Tibial nerve (tissue), 4 donors: ENCODE measurements at regions not wholly inside any gene's neighbourhood (a gene's known extent, or its start where the extent isn't known, plus 50 kb on each side); places are given as distances from the start of the nearest gene placed in this dataset.
"Not testable (repeated sequence)": the region's sequence is repeated elsewhere in the genome, so short reads cannot be mapped to it uniquely, and the experiment has no call there.

Source experiments
- DNase-seq, 2 donors: peaks; one replicate each; pipeline ENCODE4 v3.0.0-alpha.2; 2019; ENCODE audit warnings: low spot score in 2 of 2
- H3K27ac ChIP-seq, 4 donors: fragments of 200-600 bp; sonication (generic) in 3 of 4; one replicate each; pipeline ENCODE4 v1.5.1; 2017 to 2019; ENCODE audit warnings: mild to moderate bottlenecking in 1 of 4
- H3K27me3 ChIP-seq, 2 donors: fragments of 200-600 bp; sonication (generic) in 1 of 2; one replicate each; pipeline versions ENCODE4 v1.5.1 to v1.6.0; 2017 to 2019
- H3K36me3 ChIP-seq, 3 donors: fragments of 200-600 bp; sonication (generic); one replicate each; pipeline ENCODE4 v1.5.1; 2018 to 2019
- H3K4me1 ChIP-seq, 4 donors: fragments of 200-600 bp; sonication (generic) in 3 of 4; one replicate each; pipeline ENCODE4 v1.5.1; 2017 to 2019
- H3K4me3 ChIP-seq, 4 donors: fragments of 200-600 bp; sonication (generic) in 3 of 4; one replicate each; pipeline ENCODE4 v1.5.1; 2017 to 2019; ENCODE audit warnings: mild to moderate bottlenecking in 1 of 4, moderate library complexity in 1 of 4
- H3K9me3 ChIP-seq, 4 donors: fragments of 200-600 bp; sonication (generic) in 3 of 4; one replicate each; pipeline ENCODE4 v1.5.1; 2017 to 2019
- EP300 ChIP-seq, 2 donors: sonication (generic); formaldehyde crosslinking; IDR thresholded peaks; one replicate each; pipeline ENCODE4 v1.6.1; 2017; ENCODE audit warnings: antibody characterized with exemption in 2 of 2, mild to moderate bottlenecking in 1 of 2
- POLR2A ChIP-seq, 2 donors: fragments of 450-650 bp; IDR thresholded peaks; one replicate each; pipeline ENCODE4 v1.6.1; 2017; ENCODE audit warnings: antibody characterized with exemption in 2 of 2, mild to moderate bottlenecking in 2 of 2, moderate library complexity in 2 of 2
- WGBS, 2 donors: methylation state at CpG; one replicate each; pipeline ENCODE4 v1.1.5; 2018; 5-methylcytosine and 5-hydroxymethylcytosine counted together
- TF ChIP-seq, protein P1 (sequence below), 5 experiments: fragments of 200-600 bp in 3 of 5; fragments of 450-650 bp in 2 of 5; sonication (generic) in 3 of 5; IDR thresholded peaks; one replicate each; pipeline ENCODE4 v1.5.1; 2016 to 2019; ENCODE audit warnings: antibody characterized with exemption in 5 of 5, mild to moderate bottlenecking in 3 of 5, moderate library complexity in 2 of 5

DNA sequence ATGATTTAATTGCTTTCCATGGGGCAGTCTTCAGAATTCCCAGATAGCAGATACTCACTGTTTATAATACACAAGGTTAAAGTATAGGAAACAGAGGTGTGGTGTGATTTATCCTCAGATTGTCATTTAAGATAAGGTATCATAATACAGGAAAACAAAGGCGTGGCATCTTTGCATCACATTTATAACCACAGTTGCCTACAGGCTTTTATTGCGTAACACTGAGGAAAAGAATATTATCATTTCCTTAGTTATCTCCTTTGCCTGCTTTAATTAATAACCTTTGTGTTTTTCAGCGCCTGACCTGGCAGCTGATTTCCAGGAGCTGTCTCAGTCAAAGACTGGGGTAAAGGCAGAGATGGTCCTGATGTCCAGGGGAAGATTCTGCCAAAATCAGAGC, 68.8 kb downstream of the SSX7 start:
- DNase-seq: no peak
- Histone ChIP-seq H3K36me3 (no peaks in the 10 kb centered on the region), H3K27ac (no peak overlapping the region), H3K4me3 (no peak overlapping the region), H3K4me1 (no peaks in the 10 kb centered on the region), H3K27me3 (peaks cover 0 to 27% of the 10 kb centered on the region in 2 donors), H3K9me3 (no peaks in the 10 kb centered on the region)
- TF ChIP-seq, protein P1, sequence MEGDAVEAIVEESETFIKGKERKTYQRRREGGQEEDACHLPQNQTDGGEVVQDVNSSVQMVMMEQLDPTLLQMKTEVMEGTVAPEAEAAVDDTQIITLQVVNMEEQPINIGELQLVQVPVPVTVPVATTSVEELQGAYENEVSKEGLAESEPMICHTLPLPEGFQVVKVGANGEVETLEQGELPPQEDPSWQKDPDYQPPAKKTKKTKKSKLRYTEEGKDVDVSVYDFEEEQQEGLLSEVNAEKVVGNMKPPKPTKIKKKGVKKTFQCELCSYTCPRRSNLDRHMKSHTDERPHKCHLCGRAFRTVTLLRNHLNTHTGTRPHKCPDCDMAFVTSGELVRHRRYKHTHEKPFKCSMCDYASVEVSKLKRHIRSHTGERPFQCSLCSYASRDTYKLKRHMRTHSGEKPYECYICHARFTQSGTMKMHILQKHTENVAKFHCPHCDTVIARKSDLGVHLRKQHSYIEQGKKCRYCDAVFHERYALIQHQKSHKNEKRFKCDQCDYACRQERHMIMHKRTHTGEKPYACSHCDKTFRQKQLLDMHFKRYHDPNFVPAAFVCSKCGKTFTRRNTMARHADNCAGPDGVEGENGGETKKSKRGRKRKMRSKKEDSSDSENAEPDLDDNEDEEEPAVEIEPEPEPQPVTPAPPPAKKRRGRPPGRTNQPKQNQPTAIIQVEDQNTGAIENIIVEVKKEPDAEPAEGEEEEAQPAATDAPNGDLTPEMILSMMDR (IDR thresholded peaks at IDR 0.05): no peak
- TF ChIP-seq POLR2A (IDR thresholded peaks at IDR 0.05): no peak
- no peak for TF ChIP-seq EP300 (IDR thresholded peaks at IDR 0.05)
- 58 to 94% methylated on average over 3 of the region's 3 CpGs for WGBS, 2 donors

DNA sequence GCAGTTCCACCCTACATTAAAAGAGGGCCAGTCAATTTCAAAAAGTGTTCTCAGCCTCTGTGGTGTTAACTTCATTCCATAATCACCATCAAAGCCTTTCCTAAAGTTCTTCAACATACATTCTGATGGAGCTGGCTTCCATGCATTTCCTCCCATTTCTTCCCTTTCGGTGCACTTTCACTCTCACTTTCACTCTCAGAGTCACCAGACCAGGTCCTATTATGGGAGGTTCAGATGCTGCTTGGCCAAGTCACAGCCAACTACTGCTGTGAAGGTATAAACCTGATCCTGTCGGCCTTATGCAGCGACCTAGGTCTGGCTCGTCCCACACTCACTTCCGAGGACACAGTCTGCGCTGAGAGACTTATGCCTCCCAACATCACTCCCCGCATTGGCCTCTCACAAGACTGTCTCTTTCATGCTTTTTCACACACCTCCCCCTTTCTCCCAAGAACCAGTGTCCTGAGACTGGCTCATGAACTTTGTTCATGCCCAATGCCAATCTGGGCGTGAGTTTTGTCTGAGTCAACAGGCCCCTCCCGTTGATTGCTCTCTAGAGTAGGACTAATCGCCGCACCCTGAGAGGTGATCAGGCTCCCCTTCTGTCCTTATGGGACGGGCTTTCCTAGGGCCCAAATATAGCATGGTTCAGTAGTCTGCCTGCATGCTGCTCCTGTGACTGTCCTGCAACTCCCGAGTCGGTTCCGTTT, 60.8 kb upstream of the XAGE1B start:
- H3K4me1 ChIP-seq: no peaks in the 10 kb centered on the region

DNA sequence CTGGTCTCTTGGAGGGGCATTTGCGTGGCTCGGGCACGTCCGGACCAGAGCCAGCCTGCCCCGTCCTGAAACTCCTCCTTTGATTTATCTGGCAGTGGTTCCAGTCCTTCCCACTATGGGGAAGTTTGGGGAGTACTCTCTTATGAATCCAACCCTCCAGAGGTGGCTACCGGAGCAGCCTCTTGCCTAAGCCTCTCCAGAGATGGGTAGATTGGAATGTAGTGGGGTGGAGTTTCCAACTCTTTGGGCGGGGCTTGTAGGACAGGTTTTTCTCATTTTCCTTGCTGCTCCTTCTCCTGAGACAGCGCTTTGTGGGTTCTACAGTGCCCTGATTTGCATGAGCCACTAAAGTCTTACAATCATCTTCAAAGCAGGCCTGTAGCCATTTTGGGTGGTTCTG, 60.1 kb upstream of the XAGE1B start:
- WGBS, 2 donors: 51 to 83% methylated on average over 5 to 8 of the region's 8 CpGs
- H3K27ac ChIP-seq: no peak overlapping the region
- no peak overlapping the region for H3K4me3 ChIP-seq
- H3K36me3 ChIP-seq: no peaks in the 10 kb centered on the region
- TF ChIP-seq, protein P1 (IDR thresholded peaks at IDR 0.05): no peak
- TF ChIP-seq POLR2A (IDR thresholded peaks at IDR 0.05): no peak
- TF ChIP-seq EP300 (IDR thresholded peaks at IDR 0.05): no peak
- H3K4me1 ChIP-seq: no peaks in the 10 kb centered on the region
- DNase-seq: no peak
- peaks cover 0 to 9% of the 10 kb centered on the region in 2 donors for H3K27me3 ChIP-seq
- H3K9me3 ChIP-seq: no peaks in the 10 kb centered on the region

More for the DNA sequence above, 60.8 kb upstream of the XAGE1B start:
- no peak for DNase-seq
- no peak overlapping the region for H3K27ac ChIP-seq
- WGBS, 2 donors: 88 to 91% methylated on average over 15 of the region's 15 CpGs
- no peak for TF ChIP-seq POLR2A (IDR thresholded peaks at IDR 0.05)
- no peaks in the 10 kb centered on the region for H3K9me3 ChIP-seq
- H3K36me3 ChIP-seq: no peaks in the 10 kb centered on the region
- no peak overlapping the region for H3K4me3 ChIP-seq
- H3K27me3 ChIP-seq: peaks cover 0 to 16% of the 10 kb centered on the region in 2 donors

DNA sequence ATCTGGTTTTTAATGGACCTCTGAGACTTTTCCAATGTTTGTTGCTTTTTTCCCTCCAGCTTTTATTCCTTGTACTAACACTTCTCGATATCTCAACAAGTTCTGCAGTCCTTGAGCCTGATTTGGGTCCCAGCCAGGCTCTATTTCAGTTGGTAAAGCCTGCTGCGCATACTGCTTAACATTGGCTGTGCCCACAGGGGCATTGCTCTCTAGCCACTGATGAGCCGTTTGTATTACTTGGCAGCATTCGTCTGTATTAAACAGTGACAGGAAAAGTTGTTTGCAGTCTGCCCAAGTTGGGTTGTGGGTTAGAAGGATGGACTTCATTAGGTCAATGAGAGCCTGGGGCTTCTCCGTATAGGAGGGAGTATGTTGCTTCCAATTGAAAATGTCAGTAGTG, 59.6 kb upstream of the XAGE1B start:
- DNase-seq: no peak
- TF ChIP-seq EP300 (IDR thresholded peaks at IDR 0.05): no peak
- Histone ChIP-seq H3K27ac (no peak overlapping the region), H3K27me3 (peaks cover 0 to 5% of the 10 kb centered on the region in 2 donors), H3K4me3 (no peak overlapping the region), H3K4me1 (no peaks in the 10 kb centered on the region), H3K36me3 (no peaks in the 10 kb centered on the region), H3K9me3 (no peaks in the 10 kb centered on the region)
- WGBS, 2 donors: 58 to 60% methylated on average over 4 to 5 of the region's 5 CpGs

DNA sequence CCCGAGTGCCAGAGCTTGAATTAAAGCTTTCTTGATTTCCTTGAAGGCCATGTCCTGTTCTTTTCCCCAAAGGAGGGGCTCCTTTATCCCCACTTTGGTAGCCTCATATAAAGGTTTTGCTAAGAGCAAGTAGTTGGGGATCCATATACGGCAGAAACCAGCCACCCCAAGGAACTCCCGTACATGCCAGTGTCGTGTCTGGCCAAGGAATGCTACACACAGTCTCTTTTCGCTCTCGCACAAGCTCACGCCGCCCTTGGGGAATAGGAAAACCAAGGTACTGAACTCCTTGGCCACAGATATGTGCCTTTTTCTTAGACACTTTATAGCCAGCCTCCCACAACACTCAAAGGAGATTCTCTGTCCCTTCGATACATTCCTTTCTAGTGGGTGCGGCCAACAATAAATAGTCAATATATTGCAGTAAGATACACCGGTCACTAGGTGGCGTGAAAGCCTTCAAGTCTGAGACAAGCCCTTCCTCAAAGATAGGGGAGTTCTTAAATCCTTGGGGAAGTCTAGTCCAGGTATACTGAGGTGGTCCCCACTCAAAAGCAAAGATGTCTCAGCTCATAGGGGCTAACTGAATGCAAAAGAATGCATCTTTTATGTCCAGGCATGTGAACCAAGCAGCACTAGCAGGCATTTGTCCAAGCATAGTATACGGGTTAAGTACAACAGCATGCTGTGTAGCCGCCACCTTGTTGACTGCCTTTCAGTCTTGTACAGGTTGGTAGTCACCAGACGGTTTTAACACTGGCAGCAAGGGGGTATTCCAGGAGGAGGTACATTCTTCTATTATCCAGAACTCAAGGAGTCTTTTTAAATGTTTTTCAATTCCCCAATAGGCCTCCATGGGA, 57.8 kb upstream of the XAGE1B start:
- Histone ChIP-seq H3K27ac (no peak overlapping the region), H3K4me3 (no peak overlapping the region), H3K27me3 (peaks cover 0 to 5% of the 10 kb centered on the region in 2 donors), H3K4me1 (no peaks in the 10 kb centered on the region), H3K9me3 (no peaks in the 10 kb centered on the region), H3K36me3 (no peaks in the 10 kb centered on the region)
- DNase-seq: no peak
- WGBS, 2 donors: 35 to 40% methylated on average over 15 of the region's 15 CpGs
- TF ChIP-seq EP300 (IDR thresholded peaks at IDR 0.05) (no peak), POLR2A (IDR thresholded peaks at IDR 0.05) (no peak)
- TF ChIP-seq, protein P1 (IDR thresholded peaks at IDR 0.05): peak; percentile 39 to 61 (median 46)

DNA sequence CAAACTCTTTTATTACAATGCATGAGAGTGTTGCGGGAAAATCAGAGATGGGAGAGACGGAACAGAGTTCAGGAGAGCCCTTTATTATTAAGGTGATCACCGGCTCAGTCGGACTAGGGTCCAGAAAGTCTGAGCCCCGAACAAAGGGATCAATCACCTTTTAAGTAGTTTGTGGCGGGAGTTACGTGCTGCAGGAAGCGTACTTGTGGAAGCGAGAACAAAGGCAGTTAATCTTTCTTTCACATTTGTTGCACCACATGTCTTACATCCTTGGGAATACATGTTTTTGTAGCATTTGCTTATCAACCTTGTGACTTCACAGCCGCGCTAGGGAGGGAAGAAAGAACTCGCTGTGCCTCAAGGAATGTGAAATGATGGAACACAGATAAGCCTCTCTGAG, 51.3 kb upstream of the XAGE1B start:
- 63 to 74% methylated on average over 10 to 12 of the region's 12 CpGs for WGBS, 2 donors
- not testable (repeated sequence) for H3K36me3 ChIP-seq, DNase-seq, H3K4me1 ChIP-seq, H3K4me3 ChIP-seq, H3K9me3 ChIP-seq, H3K27ac ChIP-seq
- H3K27me3 ChIP-seq: peaks cover 0 to 17% of the 10 kb centered on the region in 2 donors
